GM12891 (cell line): ENCODE measurements at regions not wholly inside any gene's neighbourhood (a gene's known extent, or its start where the extent isn't known, plus 50 kb on each side); places are given as distances from the start of the nearest gene placed in this dataset.

ENCODE experiments used
- DNase-seq: peaks from one replicate; pipeline ENCODE4 v3.0.0; 2011; ENCODE audit warnings: low spot score; ENCODE audit not compliant: insufficient read length
- FAIRE-seq: peaks from 2 replicates; lab custom pipeline; 2011; peaks lifted over from hg19 to GRCh38; lab: Jason Lieb, UNC
- PAX5 ChIP-seq: IDR thresholded peaks from 2 replicates; pipeline ENCODE4 v1.6.1; 2011; ENCODE audit warnings: low read length, moderate library complexity, mild to moderate bottlenecking; ENCODE audit not compliant: insufficient read depth, severe bottlenecking
- POLR2A ChIP-seq: IDR thresholded peaks from 2 replicates; pipeline ENCODE4 v1.6.1; 2011; ENCODE audit warnings: low read depth, low read length, control low read depth
- POLR2AphosphoS5 ChIP-seq: IDR thresholded peaks from 2 replicates; pipeline ENCODE4 v1.6.1; 2011; ENCODE audit warnings: low read depth, low read length, control low read depth
- POU2F2 ChIP-seq: IDR thresholded peaks from 2 replicates; pipeline ENCODE4 v1.6.1; 2011; ENCODE audit warnings: low read depth, mild to moderate bottlenecking, control low read depth, low read length, moderate library complexity
- SPI1 ChIP-seq: IDR thresholded peaks from 2 replicates; pipeline ENCODE4 v1.6.1; 2011; ENCODE audit warnings: low read depth, low read length, control low read depth
- TAF1 ChIP-seq: IDR thresholded peaks from 2 replicates; pipeline ENCODE4 v1.6.1; 2011; ENCODE audit warnings: low read depth, low read length, control low read depth

DNA sequence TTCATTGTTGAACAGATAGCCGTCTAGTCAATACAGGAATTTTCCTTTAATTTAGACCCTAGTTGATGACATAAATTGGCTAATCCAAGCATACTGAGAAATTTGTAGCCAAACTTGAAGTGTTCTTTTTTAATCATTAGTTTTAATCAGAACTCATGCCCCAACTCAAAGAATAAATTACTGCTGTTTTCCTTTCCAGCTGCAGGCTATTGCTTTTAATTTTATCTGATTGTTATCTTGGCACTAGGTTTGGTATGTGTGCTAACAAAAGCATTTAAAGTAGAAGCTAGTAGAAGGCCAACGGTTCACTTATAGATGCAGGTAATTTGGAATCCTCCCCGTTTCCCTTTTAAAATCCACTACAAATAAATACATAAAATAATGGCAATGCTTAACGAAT, 188.5 kb downstream of the CD109 start:
- FAIRE-seq (no peak), DNase-seq (no peak)
- TF ChIP-seq POU2F2, result no peak
- no peak for TF ChIP-seq PAX5
- TF ChIP-seq TAF1, result no peak
- TF ChIP-seq SPI1, result no peak
- no peak for TF ChIP-seq POLR2AphosphoS5
- no peak for TF ChIP-seq POLR2A

DNA sequence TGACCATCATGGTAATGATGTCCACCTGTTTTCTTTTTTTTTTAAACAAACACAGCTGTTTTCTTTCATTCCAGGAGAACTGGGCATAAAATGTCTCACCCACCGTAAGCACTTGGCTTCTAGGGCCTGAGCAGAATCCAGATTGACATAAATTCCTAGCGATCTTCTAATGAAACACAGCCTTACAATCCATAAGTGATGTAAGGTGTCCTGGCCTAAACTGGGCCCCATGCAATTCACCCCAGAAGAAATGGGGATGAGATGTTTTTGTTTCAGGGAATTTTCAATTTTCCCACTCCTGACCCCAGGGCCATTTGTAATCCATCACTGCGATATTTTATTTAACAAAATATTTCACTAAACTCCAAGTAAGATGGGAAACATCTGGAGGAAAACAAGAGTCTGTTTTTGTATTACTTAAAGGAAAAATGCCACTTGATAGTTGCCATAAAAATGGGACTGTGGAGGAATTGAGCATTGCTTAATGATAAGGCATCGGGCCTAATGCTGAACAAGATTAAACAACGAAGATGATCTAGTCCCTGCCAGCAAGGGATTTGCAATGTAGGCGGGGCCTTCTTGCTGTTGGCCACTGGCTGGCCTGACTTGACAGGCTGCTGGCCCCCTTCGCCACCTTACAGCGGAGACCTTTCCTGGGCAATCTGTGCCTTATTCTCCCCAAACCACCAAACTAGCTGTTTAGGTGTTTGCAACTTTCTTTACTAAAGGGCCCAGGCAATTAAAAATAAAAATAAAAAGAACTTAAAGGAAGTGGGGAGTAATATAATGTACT, 183.7 kb downstream of the CD109 start:
- FAIRE-seq, result no peak
- TF ChIP-seq POLR2AphosphoS5 (no peak), SPI1 (no peak), POLR2A (no peak), POU2F2 (no peak), PAX5 (no peak)
- no peak for DNase-seq

DNA sequence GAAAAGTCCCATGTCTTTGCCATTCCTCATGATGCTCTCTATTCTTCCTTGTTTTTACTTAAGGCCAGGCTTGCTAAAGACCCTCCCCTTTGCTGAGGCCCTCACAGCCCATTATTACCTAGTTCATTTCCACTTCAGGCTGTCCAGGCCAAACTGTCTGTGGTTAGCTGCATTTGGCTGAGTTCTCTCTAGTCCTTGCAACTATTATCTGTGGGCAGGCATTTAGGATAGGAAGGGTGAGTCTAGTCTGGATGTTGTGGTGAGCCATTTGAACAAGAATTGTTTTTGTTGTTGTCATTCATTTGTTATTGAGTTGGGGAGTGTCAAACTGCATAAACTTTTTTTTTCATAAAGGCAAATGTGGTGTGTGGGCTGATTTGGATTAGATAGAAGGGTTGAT, 182.4 kb downstream of the CD109 start:
- FAIRE-seq (no peak), DNase-seq (no peak)
- TF ChIP-seq TAF1 (no peak), PAX5 (no peak), POLR2AphosphoS5 (no peak), SPI1 (no peak), POLR2A (no peak), POU2F2 (no peak)
